ENCODE measurements at regions not wholly inside any gene's neighbourhood (a gene's known extent, or its start where the extent isn't known, plus 50 kb on each side); places are given as distances from the start of the nearest gene placed in this dataset.

GRCh38 chr14:73782623-73783022, 68.4 kb upstream of the PNMA1 start:
- DNase-seq (ENCODE audit: low read depth), result no peak

- DNase-seq (ENCODE audit: low read depth), result no peak
These were observed 66.7 kb upstream of the PNMA1 start for GRCh38 chr14:73780896-73781295.

- DNase-seq (ENCODE audit: low read depth), result no peak
These were observed 66.2 kb upstream of the PNMA1 start for GRCh38 chr14:73780391-73780790.

GRCh38 chr14:73778736-73779135, 64.6 kb upstream of the PNMA1 start:
- no peak for DNase-seq (ENCODE audit: low read depth)

GRCh38 chr14:73777420-73777819, 63.2 kb upstream of the PNMA1 start:
- DNase-seq (ENCODE audit: low read depth), result no peak

GRCh38 chr14:73776194-73776537, 62.0 kb upstream of the PNMA1 start:
- no peak for DNase-seq (ENCODE audit: low read depth)

GRCh38 chr14:73775339-73776193, 61.4 kb upstream of the PNMA1 start:
- DNase-seq (ENCODE audit: low read depth), result no peak

- DNase-seq (ENCODE audit: low read depth), result no peak
These were observed 60.5 kb upstream of the PNMA1 start for GRCh38 chr14:73774671-73775070.

GRCh38 chr14:73774241-73774570, 60.0 kb upstream of the PNMA1 start:
- DNase-seq (ENCODE audit: low read depth), result no peak

- DNase-seq (ENCODE audit: low read depth), result no peak
These were observed 59.5 kb upstream of the PNMA1 start for GRCh38 chr14:73773441-73774240.

- no peak for DNase-seq (ENCODE audit: low read depth)
These were observed 57.9 kb upstream of the PNMA1 start for GRCh38 chr14:73771848-73772638.

GRCh38 chr14:73770977-73771847, 57.0 kb upstream of the PNMA1 start:
- no peak for DNase-seq (ENCODE audit: low read depth)

GRCh38 chr14:73768107-73768506, 53.9 kb upstream of the PNMA1 start:
- no peak for DNase-seq (ENCODE audit: low read depth)

GRCh38 chr14:73764406-73765280, 50.5 kb upstream of the PNMA1 start:
- no peak for DNase-seq (ENCODE audit: low read depth)
